GM18909 (cell line): ENCODE measurements at regions not wholly inside any gene's neighbourhood (a gene's known extent, or its start where the extent isn't known, plus 50 kb on each side); places are given as distances from the start of the nearest gene placed in this dataset.
"Not testable (repeated sequence)": the region's sequence is repeated elsewhere in the genome, so short reads cannot be mapped to it uniquely, and the experiment has no call there.

ENCODE experiments used
- ATAC-seq: cut with Tn5 transposase; IDR thresholded peaks from one replicate; pipeline ENCODE4 v1.9.1; 2021; ENCODE audit warnings: mild to moderate bottlenecking; ENCODE audit not compliant: unreplicated experiment, poor library complexity

DNA sequence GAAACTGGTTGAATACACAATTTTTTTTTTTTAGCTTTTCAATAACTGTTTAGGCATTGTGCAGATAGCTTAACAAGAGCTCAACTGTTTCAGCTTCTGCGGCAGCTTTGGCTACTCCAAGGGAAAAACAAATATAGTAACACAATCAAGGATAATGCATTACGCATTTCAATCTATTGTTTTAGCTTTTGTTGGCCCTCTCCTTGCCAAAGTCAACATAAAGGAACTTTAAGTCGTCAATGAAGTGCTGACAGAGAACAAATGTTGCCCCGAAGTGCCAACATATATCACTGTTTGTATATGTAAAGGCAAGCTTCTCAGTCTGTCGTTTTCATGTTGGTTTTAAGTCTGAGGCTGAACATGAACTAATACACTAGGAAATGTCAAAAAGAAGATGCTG, 1087.4 kb upstream of the FLRT2 start:
- no peak for ATAC-seq

DNA sequence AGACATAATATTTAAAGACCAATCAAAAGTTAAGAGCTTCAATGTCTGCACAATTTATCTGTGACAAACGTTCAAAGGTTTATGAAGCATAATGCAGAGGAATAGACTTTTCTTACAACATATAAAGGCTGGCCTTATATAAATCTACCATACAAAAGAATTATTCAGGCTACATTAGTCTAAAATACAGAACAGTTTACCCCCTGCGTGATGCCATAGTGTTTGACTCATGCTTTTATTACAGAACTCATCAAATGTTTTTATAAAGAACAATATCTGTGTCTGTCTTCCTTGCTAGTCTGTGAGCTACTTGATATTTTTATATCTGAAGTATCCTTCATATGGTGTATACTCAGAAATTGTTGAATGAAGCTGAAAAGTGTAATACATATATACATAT, 1084.5 kb upstream of the FLRT2 start:
- ATAC-seq: no peak

DNA sequence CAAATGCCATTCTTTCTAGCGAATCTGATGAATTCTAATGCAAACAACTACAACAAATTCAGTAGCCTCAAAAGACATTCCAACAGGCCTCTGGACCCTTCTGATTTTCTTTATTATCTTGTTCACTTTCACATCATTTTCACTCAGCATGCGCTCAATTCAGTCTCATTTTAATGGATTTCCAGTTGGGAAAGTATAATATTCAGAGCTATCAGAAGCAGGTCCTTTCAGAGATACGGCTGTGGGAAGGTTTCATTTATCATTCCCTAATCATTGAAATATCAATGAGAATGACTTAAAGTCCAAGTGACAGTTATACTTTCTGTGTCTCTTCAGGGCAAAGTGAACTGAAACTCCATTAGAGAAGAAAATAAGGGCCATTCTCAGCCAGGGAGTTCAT, 1083.7 kb upstream of the FLRT2 start:
- ATAC-seq: no peak

DNA sequence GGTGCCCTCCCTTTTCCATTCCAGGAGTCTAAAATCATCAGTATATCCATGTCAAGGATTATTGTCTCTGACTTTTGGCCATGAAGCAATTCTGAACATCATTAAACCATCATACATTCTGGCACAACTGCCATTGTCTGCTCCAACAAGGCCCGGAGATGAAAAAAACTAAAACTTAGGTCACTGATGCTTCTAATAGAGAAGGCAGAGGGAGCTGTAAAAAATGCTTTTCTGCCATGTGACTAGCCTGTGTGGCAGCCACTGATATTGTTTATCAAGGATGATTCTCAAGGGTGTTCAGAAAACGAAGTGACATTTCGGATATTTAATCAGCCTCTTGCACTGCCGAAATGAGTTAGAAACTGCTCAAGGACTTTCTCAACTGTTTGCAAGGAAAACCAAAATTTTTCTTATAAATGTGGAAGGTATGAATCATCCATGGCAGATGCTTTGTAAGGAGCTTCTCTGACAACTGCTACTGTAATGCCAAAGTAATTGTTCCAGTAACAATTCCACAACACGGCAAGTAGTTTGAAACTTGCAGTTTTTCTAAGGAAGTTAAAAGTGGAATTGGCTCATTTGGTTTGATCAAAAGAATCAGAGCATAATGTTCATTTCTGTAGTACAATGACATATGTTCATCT, 1076.5 kb upstream of the FLRT2 start:
- ATAC-seq: no peak

DNA sequence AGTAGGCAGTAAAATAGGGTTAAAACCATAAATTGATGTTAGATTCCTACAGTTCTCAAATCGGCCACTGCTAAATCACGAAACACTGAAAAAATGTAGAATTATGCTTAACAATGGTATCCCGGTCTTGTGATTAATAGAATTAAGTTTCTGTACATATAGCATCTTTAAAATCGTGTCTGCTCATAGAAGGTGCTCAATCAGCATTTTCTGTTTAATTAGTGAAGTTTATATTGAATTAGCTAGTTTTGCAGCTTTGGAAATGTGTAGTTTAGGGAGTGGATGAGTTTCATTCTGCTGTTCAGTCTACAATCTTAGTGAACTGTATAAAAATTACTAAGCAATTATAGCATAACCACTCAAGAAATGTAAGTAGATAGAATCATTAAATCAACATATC, 1075.8 kb upstream of the FLRT2 start:
- ATAC-seq: no peak

DNA sequence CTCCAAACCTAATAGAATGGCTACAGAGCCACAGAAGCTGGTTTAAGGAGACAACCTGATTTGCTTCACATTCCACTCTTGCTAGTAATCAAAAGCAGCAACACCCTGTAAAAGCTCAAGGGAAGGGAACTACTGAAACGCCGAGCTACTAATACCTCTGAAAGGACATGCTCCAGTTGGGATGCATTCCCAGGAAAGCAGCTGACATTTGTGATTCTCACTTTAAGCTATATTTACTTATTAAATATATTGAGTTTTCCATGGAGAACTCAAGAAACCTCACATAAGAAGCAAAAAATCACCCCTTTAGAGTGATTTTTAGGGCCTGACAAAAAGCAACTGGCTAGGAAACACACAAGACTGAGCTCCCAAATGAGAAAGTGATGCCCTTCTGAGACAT, 1073.0 kb upstream of the FLRT2 start:
- no peak for ATAC-seq

DNA sequence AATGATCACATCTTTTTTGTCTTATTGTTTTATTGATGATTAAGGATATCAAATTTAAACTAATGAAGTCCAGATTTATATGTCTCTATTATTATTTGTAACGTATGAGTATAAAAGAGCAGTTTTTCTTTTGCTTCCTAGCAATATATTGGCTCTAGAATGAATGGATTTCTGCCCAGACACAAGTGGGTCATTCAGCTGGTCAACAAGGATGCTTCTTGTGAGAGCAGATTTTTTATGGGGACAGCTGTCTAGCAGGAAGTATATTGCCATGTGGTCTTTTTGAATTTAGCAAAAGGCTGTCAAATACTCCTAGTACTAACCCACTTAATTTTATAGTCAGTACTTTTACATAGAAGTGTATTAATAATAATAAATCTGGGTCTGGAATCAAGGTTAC, 1071.1 kb upstream of the FLRT2 start:
- no peak for ATAC-seq

DNA sequence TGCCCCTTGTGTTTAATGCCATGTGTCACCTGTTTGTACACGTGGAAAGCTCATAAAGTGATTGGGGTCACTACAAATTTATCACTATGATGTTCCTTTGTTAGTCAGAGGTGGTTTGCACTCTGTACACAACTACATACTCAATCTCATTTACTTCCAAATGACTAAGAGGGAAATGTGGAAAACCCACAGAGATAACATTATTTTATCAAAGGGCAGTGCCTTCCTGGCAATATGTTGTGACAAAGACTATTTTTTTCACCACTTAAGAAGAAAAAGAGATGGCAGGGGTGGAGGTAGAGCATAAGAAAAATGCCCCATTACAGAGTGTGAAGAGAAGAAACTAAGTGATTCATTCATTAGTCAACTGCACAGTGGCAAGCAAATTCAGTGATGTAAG, 1064.1 kb upstream of the FLRT2 start:
- ATAC-seq: no peak

DNA sequence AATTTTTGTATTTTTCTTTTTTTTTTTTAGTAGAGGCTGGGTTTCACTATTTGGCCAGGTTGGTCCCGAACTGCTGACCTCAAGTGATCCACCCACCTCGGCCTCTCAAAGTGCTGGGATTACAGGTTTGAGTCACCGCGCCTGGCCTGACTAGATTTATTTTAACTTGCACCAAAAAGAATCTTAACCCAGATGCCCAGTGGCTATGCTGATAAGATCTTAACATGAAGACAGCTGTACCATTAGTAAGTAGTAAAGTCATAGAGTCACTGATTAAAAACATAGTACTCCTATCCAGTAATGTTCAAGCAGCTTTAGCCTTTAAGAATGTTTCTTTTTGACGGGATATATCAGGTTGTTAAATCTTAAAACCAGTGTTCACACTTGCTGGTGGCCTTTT, 1061.8 kb upstream of the FLRT2 start:
- ATAC-seq: no peak

DNA sequence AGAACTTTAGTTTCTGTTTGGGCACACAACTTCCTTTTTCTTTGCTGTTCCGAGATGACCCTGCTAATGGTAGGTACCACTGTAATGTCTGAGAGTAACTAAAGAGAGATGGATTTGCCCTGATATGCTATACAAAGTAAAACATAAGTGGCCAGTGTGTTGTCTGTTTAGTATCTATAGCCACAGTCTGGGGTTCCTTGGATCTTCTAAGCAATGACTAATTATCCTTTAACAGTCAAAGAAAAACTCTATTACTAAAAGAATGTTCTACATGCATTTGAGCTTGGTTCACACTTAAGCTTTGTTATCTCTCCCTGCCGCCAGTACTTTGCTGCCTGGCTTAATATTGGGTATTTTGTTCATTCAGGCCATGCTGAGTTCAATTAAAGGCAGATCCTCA, 1051.9 kb upstream of the FLRT2 start:
- no peak for ATAC-seq

DNA sequence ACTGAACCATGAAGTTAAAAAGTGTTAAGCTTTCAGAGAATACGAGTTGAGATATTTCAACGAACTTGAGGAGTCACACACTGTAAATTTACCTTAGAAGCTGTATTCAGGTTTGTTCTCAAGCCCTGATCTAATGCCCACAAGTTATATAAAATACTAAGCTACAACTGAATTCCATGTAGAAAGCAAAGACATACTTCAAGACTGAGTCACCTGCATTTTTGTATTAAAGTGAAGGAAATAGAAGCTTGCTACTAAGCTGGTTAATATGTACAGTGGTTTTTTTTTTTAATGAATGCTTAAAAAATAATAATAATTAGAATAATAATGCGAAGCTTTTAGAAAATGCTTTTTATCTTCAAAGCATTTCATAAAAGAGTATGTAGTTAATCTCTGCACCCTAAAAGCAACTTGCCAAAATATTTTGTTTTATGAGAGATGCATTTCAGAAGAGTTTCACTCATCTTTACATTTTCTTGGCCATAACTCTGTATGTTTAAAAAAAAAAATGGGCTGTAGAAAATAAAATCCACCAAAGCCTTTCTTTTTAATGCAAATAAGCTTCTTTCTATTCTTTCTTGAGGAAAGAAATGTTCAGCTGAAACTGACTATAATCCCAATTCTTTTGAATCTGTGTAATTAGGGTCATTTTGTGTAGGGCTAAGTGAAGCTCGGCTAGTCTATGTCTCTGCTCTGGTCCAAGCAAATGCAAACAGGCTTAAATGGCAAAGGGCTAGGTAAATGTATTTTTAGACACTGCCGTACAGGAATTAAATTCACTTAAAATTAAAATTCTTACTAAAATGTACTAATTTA, 1047.5 kb upstream of the FLRT2 start:
- ATAC-seq: no peak

DNA sequence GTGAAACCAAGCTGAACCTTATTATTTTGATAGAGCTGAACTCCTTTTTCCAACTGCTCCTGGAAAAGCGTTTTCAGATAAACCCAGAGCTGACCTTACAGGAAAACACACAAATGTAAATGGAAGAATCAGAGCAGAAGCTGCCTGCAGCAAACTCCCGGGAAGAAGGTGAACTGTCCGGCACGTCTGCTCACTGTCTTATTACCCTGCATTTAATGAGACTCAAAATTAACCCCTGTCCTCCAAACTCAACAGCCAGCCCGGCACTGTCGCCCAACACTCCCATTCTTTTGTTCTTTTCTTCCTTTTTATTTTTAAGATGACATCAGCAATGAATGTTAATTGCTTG, 1046.9 kb upstream of the FLRT2 start:
- ATAC-seq: no peak

DNA sequence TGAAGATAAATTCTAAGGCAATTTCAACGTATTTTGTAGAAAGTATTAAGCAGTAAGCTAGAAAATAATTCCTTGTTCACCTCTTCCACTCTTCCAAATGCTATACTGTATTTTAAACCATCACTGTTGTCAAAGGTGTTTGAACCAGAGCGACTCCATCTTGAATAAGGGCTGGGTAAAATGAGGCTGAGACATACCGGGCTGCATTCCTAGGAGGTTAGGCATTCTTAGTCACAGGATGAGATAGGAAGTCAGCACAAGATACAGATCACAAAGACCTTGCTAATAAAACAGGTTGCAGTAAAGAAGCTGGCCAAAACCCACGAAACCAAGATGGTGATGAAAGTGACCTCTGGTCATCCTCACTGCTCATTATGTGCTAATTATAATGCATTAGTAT, 1045.7 kb upstream of the FLRT2 start:
- ATAC-seq: not testable (repeated sequence)

DNA sequence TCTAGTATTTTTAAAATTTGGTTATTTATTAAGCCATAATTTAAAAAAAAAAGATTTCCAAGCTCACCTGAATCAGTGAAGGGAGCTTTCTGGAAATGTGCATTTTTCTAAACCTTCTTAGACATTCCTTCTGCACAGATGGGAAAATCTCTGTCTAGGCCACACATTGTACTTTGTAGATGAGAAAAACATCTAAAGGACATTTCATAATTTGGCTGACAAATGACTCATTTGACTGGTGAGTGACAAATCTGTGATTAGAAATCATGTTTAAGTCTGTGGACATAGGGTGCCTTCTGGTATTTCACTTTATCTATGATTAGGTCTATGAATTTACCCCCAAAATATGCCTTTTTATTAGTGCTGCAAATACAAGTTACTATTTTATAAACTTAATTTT, 1044.9 kb upstream of the FLRT2 start:
- no peak for ATAC-seq

DNA sequence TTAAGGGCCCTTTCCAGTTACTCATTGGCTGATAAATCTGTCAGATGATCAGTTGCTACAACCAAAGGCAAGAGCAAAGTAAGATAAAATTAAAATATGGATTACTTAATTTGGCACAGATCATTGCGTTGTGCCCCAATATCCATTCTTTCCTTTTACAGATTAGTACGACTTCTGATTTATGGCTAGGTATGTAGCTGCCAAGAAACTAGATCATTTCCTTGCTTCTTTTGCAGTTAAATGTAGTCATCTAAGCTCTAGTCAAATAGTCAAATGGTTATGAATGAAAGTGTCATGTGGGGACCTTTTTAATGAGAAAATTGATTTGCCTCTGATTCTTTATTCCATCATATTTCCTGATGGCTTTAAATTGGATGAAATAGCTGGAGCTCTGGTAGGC, 1039.9 kb upstream of the FLRT2 start:
- no peak for ATAC-seq

DNA sequence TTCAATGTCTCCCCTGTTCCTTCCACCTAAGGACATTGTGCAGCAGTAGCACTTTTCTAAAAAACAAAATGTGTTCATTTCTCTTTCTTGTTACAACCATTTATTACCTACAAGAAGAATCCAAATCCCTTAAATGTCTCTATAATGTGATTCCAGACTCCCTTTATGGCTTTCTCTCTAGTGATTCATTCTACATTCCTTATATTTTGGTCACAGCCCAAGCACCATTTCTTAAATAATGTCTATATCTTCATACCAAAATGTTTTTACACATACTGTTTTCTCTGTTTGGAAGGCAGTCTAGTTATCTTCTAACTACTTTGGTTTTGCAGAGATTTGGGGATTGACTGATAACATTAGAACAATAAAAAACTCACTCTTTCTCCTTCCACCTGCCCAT, 1037.3 kb upstream of the FLRT2 start:
- no peak for ATAC-seq

DNA sequence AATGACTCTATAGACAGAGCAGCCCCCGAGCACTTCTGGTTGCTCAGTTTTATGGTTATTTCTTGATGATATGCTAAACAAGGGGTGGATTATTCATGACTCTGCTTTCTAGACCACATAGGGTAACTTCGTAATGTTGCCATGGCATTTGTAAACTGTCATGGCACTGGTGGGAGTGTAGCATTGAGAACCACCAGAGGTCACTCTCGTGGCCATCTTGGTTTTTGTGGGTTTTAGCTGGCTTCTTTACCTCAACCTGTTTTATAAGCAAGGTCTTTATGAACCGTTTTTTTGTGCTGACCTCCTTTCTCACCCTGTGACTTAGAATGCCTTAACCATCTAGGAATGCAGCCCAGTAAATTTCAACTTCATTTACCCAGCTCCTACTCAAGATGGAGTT, 1036.2 kb upstream of the FLRT2 start:
- ATAC-seq: no peak

DNA sequence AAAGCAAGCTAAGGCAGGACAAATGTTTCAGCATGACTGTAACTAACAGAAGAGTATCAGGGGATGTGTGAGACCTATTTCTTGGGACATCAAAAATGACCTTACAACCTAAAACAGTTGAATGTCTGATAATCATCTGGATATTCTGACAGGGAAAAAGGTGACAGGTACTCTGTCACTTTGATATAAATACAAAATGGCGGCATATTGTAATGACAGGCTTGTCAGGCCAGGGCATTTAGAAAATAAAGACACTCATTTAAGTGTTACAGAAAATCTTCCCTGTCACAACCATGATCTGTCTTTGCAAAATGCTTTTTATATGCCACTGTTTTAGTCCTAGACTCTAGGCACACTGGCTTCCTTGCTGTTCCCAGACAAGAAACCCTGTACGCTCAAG, 1033.3 kb upstream of the FLRT2 start:
- ATAC-seq: no peak

DNA sequence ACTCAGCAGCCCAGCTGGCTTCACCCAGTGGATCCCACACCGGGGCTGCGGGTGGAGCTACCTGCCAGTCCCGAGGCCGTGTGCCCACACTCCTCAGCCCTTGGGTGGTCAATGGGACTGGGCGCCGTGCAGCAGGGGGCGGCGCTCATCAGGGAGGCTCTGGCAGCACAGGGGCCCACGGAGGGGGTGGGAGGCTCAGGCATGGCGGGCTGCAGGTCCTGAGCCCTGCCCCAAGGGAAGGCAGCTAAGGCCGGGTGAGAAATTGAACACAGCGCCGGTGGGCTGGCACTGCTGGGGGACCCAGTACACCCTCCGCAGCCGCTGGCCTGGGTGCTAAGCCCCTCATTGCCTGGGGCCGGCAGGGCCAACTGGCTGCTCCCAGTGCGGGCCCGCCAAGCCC, 1017.1 kb upstream of the FLRT2 start:
- not testable (repeated sequence) for ATAC-seq

DNA sequence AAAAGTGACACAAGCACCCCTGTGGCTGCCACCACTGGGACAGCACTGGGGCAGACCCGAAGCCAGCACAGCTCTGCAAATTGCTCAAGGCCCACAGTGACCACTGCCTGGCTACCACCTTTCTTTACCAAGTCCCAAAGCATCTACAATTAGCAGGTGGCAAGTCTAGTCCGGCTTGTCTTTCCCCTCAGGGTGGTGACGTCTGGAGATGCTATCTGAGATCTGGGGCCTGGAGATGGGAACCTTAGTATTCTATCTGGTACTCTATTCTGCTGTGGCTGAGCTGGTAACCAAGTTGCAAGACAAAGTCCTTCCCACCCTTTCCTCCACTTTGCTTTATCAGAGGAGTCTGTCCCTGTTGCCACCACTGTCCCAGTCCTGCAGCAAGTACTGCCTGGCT, 1010.1 kb upstream of the FLRT2 start:
- ATAC-seq: no peak

DNA sequence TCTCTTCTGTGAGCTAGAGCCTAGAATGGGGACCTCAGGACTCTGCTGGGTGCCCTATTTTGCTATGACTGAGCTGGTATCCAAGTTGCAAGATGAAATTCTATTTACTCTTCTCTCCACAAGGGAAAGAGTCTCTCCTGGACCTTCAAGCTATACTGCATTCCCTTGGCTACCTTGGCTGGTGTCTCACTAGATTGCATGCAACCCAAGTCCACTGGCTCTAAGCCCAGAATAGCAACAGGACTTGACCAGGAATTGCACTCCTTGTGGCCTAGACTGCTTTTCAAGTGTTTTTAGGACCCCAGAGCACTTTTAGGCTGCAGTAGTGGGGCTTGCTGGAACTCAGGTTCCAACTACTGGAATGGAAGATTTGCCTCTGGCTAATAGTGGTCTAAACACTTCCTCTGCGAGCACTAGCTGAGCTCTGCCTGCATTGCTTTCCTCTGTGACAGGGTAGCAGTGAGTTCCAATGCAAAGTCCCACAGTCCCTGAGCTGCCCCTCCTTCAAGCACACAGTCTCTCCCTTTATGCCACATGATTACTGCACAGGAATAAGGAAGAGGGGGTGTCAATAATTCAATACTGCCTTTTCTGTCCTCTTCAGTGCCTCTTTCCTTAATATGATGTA, 1009.1 kb upstream of the FLRT2 start:
- no peak for ATAC-seq

DNA sequence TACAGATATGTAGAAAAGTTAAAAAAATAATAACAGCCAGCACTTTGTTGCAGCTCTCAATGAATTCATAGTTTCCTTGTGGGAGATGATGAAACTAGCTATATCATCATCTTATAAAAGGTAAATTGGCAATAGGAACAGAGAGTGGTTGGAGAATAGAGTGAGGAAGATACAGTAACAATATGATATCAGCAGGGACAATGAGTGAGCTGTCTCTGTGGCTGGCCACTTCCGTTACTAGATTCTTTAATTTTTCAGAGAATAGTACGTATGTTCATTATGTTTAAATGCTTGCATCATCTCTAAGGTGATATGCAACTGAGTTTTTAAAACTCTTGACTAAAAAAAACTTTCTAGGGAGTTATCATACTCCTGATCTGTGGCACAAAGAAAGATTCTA, 1006.2 kb upstream of the FLRT2 start:
- no peak for ATAC-seq
